ENCODE measurements at regions not wholly inside any gene's neighbourhood (a gene's known extent, or its start where the extent isn't known, plus 50 kb on each side); places are given as distances from the start of the nearest gene placed in this dataset.

- TF ChIP-seq EZH2phosphoT487 (IDR thresholded peaks at IDR 0.05; ENCODE audit: insufficient read depth, low read depth), result no peak
- TF ChIP-seq EZH2 (IDR thresholded peaks at IDR 0.05; ENCODE audit: insufficient read depth, poor library complexity, severe bottlenecking), result no peak
These were observed 436.1 kb downstream of the ANKRD50 start for GRCh38 chr4:124276461-124276860.
